ENCODE measurements at regions not wholly inside any gene's neighbourhood (a gene's known extent, or its start where the extent isn't known, plus 50 kb on each side); places are given as distances from the start of the nearest gene placed in this dataset.

DNA sequence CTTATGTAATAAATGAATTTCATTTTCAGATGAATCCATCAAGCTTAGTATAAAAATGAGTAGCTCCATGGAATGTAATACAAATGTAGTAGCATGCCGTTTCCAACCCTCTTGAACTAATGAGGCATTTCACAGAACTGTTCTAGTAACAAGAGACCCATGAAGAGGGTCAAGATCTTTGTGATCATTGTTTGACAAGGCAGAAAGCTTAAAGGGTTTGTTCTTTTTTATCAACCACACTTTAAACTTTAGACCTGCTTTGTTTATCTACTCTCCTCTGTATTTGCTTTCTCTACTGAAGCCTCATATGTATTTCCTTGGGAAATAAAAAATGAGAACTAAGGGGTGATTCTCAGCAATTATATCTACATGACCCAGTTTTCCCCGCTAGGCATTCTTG is 513.9 kb downstream of the ARAP2 start:
- no peak for DNase-seq

DNA sequence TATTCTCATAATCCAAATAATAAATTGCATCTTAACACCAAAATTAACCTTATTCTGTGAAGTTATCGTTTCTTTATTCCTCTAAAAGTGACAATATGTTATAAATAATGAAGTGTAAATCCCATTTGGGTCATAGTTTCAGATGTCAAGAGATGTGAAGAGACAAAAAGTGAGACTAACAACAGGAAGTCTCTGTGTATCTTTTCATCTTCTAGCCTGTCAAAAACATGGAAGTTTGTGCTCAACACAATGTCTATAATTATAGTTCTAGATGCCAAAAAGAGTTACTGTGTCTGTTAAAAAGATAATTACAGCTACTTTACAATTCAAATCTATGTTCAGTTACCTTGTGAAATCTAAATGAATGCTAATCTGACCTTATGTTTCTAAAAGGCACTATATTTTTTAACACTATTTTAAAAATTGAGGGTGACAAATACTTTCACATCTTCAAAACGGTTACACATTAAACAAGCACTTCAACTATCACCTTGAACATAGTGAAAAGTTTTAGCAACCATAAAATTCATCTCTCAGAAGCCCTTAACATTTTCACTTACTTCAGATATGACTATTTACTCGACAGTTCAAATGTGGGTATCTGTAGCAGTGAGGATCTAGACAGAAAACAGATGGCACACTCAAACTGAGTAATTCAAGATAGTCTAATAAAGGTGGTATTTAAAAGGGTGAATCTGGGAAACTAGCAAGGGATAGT is 509.8 kb downstream of the ARAP2 start:
- DNase-seq = no peak

DNA sequence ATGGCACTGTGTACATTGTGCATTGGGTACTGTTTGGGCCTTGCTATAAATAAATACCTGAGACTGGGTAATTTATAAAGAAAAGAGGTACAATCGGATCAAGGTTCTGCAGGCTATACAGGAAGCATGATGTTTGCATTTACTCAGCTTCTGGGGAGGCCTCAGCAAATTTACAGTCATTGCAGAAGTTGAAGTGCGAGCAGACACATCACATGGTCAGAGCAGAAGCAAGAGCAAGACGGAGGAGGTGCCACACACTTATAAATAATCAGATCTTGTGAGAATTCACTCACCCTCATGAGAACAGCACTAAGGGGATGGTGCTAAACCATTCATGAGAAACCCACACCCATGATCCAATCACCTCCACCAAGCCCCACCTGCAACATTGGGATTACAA is 505.0 kb downstream of the ARAP2 start:
- DNase-seq = no peak

DNA sequence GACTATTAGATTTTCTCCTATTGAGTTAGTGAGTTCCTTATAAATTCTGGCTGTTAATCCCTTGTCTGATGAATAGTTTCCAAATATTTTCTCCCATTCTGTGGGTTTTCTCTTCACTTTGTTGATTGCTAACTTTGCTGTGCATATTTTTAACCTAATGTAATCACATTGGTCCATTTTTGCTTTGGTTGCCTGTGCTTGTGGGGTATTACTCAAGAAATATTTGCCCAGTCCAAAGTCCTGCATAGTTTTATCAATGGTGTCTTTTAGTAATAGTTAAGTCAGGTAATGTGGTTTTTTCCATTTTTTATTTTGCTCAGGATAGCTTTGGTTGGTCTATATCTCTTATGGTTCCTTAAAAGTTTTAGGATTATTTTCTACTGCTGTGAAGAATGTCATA is 490.3 kb downstream of the ARAP2 start:
- no peak for DNase-seq

DNA sequence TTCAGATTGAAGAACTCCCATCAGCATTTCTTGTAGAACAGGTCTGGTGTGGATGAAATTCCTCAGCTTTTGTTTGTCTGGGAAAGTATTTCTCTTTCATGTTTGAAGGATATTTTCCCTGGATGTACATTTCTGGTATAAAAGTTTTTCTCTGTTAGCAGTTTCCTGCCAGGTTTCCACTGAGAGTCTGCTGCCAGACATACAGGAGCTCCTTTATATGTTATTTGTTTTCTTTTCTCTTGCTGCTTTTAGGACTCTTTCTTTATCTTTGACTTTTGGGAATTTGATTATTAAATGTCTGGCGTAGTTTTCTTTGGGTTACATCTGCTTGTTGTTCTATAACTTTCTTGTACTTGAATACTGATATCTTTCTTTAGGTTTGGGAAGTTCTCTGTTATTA is 486.5 kb downstream of the ARAP2 start:
- DNase-seq = no peak

DNA sequence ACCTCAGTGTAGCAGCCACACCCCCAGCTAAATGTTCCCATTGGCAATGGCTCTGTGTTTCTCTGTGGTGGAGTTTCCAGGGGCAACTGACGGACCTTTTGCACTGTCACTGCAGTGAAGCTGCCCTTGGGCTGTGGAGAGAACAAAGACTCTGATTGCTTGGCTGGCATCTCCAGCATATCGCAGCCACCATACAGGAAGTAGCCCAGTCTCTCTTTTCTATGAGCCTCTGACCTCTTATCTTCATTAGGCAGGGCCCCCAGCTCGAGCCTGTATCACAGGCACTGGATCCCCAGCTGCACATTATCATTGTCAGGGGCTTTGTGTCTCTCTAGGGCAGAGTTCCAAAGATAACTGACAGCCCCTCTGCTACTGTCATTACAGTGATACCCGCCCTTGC is 483.5 kb downstream of the ARAP2 start:
- DNase-seq = no peak

DNA sequence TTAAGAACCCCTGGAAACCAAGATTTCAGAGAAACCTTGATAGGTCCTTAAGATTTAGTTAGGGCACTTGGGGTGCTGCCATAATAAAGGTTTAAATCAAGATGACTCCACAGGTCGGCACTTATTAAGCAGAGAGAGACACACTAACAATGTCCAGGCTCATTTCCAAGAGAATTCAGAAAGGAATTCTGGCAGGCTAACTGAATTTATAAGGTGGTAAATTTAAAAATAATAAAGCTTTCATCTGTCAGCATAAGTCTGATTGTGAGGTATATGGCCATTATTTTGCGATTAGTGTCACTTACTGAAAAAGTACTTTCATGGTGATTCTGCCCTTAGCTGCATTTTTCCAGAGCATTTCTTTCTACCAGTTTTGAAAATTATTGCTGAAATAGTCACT is 472.7 kb downstream of the ARAP2 start:
- DNase-seq = no peak

DNA sequence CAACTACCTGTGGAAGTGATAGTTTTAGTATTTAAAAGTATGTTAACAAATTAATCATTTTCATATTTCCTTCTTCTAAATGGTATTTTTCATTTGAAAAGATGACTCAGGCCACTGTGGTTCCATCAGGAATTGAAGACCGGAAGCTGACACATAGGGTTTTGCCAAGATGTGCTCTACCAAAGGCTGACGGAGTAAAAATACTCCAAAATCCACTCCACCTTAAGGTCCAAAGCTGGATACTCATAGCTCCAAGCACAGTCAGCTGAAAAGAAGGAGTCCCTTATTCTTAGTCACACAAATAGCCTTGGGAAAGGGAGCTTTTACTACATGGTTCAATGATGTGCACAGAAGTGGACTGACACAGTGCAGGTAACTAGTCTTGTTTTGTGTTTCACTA is 472.0 kb downstream of the ARAP2 start:
- DNase-seq = no peak

DNA sequence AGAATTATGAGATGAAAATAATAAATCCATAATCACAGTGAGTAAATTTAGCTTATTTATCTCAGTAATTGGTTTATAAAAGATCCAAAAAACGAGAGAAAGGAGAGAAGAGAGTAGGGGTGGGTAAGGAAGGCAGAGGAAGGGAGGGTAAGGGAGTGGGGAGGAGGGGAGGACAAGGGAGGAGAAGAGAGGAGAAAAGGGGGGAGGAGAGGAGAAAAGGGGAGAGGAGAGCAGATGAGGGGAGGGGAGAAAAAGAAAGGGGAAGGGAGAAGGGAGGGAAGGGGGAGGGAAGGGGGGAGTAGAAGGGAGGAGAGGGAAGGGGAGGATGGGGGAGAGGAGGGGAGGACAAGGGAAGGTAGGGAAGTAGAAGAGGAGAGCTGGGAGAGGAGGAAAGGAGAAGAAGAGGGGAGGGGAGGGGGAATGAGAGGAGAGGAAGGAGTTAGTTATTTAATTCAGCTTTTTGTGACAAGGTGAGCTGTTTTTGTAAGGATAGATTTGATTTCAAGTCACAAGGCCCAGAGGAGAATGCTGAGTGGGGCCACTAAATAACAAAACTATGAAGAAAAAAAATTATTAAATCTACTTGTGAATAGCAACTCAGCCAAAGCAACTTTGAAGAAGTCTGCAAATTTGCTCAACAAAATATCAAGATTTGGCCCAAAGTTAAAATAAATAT is 454.3 kb downstream of the ARAP2 start:
- DNase-seq = no peak

DNA sequence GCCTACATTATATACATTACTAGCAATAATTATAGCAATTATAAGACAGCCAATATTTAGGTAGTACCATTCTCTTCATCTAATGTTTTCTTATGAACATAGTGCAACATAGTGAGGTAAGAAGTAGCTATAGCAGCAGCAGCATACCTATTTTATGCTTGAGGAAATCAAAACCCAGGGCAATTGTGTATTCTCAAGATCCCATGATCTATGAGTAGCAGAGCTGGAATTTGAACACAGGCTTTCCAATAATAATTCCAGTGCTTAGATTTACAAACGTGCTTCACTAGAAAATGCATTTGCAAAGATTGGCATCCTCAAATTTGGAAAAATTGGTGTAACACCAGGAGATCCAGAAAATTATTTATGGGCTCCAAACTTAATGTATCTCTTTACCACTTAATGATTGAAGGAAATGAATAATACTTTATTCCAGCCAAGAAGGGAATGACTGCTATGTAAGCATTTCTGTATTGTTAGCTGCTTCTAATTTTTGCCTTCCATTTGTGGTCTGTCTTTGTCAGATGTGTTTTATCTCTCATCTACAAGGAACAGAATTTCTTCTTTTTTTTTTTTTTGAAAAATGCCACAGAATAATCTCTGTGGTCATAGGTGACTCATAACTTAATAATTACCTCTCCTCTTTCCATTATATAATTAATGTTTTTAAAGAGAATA is 451.1 kb downstream of the ARAP2 start:
- DNase-seq = no peak

DNA sequence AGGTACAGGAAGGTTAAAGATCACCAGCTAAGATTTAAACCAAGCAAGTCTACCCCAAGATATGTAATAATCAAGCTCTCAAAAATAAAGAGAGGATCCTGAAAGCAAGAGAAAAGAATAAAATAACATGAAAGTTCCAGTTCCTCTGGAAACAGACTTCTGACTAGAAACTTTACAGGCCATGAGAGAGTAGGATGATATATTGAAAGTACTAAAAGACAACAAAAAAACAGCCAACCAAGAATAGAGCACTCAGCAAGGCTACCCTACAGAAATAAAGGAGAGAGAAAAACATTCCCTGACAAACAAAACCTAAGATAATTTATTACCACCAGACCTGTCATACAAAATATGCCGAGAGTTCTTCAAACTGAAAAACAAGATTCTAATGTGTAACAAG is 450.5 kb downstream of the ARAP2 start:
- DNase-seq = no peak

DNA sequence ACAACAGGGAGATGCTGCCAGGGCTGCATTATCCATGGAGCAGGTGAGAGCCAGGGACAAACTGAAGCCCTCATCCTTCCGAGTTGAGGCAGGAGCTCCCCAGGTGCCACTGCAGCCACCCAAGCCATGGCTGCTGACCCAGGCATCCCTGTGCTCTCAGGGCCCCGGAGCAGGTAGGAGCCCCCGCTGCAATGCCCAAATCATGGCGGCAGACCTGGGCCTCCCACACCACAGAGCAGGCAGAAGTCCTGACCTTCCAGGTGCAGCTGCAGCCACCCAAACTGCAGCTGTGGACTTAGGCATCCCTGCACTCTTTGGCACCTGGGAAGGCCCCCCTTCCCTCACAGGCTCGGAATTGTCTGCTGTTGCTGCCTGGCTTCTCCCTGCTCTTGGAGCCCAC is 443.6 kb downstream of the ARAP2 start:
- DNase-seq = no peak

DNA sequence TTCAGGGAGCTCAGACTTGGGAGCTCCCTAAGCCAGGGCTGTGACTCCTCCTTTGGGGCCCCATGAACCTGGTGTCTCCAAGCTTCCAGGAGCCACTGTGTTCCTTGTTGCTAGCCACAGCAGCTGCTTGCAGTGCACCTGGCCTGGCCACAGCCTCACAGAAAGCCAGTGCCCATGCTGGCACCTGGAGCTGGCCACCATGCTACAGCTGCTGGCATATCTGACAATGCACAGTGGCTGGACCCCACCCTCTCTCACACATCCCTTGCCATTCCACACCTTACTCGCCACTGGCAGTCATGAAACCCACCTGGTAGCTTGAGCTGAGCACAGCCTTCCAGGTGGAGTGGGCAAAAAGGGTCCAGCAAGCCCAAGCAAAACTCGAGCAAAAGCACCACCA is 441.7 kb downstream of the ARAP2 start:
- DNase-seq = no peak

DNA sequence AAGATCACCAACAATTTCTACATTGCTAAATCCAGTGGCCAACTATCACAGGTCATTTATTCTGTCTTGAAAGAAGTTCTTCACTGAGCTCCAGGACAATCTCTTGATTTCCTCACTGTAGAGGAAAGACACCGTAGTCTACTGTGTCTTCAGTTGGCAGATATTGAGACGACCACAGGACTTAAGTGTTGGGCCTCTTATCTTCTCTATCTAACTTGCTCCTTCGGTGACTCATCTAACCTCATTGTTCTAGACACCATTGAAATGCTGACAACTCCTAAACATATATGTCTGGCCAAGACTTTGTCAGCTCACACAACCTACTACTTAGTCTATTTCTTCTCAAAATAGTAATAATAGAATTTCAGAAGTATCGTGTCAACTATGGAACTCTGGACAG is 425.8 kb downstream of the ARAP2 start:
- no peak for DNase-seq

DNA sequence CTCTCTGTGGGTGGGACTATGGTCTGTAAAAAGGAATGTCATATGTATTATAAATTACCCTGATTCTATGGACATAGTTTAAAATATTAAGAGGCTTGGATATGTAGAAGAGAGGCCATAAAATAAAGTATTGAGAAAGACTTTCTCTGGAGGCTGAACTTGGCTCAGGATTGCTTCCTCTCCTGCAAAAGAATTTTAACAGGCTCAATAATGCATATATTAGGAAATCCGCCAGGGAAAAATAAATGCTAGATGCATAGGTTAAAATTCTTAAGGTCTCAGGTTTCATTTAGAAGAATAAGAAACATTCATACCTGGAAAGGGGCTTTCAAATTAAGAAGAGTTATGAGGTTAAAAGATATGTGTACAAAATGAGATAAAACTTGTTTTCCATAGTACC is 424.3 kb downstream of the ARAP2 start:
- no peak for DNase-seq

DNA sequence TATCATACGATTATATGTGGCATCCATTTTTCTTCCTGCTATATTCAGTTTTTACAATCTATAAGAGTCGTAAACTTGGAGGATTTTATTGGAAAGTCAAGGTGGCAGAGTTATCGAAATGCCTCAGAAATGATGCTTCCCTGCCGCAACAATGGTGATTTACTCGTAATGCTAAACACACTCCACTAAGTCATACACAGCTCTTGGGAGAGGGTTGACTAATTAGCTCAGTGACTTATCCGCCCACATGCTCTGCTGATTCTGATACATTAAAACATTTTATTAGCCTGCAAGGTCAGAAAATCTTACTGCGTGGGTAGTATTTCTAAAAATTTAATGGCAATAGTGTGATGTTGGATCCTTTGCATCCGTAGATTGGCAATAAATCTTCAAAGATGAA is 420.1 kb downstream of the ARAP2 start:
- no peak for DNase-seq

DNA sequence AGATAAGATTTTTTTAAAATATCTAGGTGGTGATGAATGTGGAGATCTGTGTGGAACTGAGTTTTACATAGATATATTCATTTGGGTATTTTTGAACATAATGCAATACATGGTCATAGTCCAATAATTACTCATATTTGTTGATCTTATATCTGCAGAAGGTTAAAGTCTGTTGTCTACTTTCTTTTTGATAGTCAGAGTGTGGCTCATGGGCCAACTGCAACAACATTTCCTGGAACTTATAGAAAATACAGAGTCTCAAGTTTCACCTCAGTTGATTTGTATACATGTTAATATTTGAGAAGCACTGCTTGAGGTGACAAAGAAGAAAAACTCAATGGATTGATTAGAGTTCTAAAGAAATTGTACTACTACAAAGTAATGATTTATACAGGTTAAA is 408.4 kb downstream of the ARAP2 start:
- no peak for DNase-seq

DNA sequence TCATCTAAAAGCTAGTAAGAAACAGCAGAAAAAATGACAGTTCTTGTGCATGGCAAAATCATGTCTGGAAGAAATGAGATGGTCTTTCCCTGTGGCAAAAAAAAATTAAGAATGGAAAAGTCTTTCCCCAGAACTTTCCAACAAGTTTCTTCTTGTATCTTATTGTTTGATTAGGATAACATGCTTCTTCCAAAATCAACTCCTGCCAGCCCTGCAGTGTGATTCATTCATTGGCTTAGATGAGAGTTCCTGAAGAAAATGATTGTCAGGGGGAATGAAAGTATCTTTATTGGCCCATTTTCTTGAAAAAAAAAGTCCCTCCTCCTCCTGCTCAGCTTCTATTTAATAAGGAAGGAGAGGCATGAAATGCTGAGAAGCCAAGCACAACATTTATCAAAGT is 407.7 kb downstream of the ARAP2 start:
- DNase-seq = no peak

DNA sequence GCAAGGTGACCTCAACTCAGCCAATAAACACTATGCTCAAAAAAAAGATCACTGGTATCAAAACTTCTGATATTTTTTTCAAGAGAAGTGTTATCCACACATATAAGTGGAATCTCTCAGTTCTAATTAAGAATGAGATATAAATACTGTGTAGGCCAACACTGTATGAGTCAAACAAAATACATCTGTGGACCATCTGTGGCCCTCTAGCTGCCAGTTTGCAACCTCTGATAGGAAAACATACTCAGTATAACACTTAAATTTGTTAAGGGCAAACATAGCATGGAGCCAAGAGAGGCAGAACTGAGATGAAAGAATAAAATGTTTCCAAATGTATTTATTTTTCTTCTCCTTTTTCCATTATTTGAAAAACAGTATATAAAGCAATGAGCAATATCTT is 377.3 kb downstream of the ARAP2 start:
- DNase-seq = no peak

DNA sequence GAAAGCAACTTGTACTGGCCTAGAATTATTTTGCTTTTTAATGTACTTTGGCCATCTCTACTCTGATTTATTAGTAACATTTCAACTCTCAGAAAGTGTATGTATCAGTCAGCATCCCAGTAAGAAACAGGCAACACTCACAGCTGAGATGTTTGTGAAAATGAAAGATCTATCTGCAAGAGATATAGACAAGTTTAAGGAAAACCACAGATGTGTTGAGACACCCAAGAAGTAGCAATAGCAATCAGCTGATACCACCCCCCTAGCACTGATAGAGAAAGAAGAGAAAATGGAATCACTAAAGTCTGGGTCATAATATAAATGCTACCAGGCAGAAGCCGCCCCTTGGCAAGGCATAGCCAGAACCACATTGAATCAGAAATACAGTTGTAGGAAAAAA is 372.0 kb downstream of the ARAP2 start:
- DNase-seq = no peak

DNA sequence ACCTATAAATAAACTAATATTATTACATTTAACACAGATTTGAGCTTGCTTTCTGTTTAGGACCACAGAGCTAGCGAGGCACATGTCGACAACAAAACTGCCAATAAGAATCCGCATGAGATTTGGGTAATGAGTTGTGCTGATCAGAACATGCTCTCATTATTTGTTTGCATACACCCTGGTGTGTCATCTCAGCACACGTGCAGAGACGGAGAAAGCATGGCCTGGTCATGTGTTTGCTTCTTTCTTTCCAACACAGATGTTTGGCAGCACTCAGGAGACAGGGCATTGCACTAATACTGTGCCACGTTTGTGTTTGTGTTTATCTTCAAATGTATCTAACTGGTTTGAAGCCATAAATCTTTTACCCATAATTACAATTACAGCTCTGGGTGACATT is 364.8 kb downstream of the ARAP2 start:
- no peak for DNase-seq

DNA sequence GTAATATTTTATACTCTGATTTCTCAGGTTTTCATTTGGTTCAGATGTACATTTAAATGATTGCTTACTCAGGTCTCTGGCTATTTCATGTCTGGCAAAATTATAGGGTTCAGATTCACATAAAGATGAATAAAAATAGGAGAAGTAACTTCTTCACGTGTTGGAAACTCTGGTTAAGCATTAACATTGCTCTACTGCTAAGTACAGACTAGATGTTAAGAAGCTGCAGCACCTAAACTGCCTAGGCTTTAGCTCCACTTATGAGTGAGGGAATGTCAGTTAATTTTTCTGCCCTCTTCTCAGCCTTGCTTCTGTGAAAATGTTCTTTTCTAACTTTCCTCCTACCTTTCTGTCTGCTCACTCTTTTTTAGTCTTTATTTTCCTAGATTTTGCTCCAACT is 361.2 kb downstream of the ARAP2 start:
- DNase-seq = no peak

DNA sequence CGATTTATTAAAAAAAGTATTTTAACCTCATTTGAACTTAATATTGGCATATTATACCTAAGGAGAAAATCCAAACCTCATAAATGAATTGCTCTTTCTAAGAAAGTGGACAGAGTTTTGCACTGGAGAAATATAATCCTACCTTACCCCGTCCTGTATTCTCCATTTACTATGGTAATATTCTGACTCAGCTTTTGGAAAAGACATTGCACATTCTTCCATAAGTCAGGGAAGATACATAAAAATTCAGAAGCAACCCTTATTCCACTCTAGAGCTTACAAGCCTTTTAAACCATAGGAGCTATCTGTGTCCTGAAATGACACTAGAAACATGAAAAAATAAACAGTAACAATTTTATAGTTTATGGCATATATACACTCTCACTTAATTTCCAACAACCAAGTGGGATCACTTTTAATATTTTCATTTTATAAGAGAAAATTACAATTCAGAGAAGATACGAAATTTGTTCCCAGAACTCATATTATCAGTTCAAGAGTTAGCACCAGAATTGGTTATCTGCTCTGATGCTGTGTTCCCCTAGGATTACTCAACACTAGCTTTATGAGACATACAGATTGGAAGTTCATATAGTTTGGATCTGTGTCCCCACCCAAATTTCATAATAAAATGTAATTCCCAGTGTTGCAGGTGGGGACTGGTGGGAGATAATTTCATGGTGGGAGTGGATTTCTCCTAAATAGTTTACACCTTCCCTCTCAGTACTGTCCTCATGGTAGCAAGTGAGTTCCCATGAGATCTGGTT is 359.4 kb downstream of the ARAP2 start:
- DNase-seq = no peak

DNA sequence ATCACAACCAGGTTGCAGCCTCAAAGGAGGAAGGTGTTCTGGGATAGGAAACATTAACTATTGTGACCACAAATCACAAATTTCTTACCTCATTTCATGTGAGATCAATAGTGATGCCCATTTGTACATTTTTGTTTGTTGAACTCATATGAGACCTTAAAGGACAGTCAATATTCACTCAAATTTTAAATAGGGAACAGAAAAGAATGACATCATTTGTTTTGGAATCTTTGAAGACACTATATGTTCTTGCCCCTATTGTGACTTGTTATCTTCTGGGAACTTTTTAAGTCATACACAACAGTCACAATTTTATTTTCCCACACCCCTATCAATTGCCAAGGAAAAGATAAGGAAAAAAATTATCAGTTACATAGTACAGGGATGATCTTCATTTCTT is 346.5 kb downstream of the ARAP2 start:
- DNase-seq = no peak

Measured in NCI-H187 treated with DMSO at 0.1 percent for 48 hours (cell line).